Activated CD4-positive, alpha-beta T cell treated with anti-CD3 and anti-CD28 coated beads, Interleukin-2, amount 50 U/mL, for 48 hours (primary cell): ENCODE measurements at regions not wholly inside any gene's neighbourhood (a gene's known extent, or its start where the extent isn't known, plus 50 kb on each side); places are given as distances from the start of the nearest gene placed in this dataset.
"Not testable (repeated sequence)": the region's sequence is repeated elsewhere in the genome, so short reads cannot be mapped to it uniquely, and the experiment has no call there.

Source experiments
- DNase-seq, 2 experiments: peaks; one replicate each; pipeline ENCODE4 v3.0.0-alpha.2; 2020

DNA sequence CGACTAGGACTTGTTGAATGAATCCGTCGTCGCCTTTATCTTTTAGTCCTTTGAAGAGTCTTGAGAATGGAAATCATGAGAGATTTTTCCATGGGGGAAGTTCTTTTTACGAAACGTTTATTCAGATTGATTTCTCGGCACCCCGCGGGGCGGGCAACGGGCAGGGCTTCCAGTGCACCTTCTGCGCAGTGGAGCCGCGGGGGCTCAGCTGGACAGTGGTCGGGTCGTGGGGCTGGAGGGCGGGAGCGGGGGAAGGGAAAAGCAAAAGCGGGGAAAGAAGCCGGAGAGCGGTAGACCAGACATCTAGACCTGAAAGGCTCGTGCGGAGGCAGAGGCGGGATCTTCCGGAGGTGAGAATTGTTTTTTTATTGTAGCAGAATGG, 103.0 kb downstream of the NBPF11 start:
- peak; percentile 25 to 50 for DNase-seq

DNA sequence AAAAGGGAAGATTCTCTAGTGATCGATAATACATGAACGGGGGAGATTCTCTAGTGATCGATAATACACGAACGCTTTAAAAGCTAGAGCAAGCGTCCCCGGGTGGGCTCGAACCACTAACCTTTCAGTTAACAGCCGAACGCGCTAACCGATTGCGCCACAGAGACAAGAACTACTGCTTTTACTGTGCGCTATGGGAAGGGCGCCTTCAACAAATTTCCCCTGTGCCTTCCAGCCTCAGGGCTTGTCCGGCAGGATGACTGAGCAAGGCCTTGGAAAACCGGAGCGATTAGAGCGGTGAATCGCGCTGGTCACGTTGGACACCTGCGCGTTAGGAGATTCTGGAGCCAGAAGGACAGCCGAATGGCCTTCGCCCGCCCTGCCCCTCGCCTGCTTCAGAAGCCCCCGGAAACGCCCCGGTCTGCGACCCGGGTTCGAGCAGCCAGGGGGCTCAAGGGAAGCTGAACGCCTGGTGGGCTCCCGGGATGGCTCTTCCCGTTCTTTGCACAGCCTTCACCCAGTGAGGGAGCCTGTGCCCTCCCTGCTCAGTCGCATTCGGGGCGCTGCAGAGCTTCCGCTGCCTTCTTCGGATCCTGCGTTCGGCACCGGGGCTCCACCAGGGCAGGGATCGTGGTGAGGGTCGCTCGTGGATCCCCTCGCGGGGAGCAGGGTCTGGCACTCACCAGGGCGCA, 103.5 kb downstream of the NBPF11 start:
- DNase-seq: peak; percentile 40 to 58

DNA sequence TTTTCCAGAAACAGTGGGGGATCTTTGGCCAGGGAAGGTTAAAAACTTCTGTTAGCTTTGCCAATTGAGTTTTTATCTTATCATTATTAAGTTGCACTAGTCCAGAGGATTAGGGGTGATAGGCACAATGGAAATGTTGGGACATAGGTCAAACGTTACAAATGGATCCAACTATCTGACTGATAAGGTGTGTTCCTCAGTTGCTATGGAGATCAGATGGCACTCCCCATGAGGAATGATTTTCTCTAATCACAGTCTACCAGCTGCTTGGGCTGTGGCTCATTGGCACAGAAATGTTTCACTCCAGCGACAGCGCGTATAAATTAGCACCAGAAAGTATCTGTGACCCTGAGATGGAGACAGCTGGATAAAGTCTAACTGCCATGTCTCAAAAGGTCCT, 106.2 kb downstream of the NBPF11 start:
- not testable (repeated sequence) for DNase-seq

DNA sequence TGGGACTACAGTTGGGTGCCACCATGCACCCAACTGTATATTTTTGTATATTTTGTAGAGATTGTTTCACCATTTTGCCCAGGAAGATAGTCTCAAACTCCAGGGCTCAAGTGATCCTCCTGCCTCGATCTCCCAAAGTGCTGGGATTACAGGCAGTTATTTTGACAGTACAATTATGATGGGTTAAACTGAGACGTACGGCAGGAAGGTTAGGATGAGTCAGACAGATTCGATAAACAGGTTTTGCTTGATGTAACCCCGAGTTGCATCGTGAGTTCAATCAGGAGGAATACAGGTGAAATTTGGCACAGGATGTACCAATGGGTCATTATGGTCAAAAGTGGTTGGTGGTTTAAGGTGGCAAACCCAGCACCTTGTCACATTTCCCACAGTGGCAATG, 107.6 kb downstream of the NBPF11 start:
- DNase-seq: not testable (repeated sequence)
